Progenitor cell of endocrine pancreas (in vitro differentiated cells): ENCODE measurements at regions not wholly inside any gene's neighbourhood (a gene's known extent, or its start where the extent isn't known, plus 50 kb on each side); places are given as distances from the start of the nearest gene placed in this dataset.

ENCODE experiments used
- DNase-seq: peaks from one replicate; pipeline ENCODE4 v3.0.0; 2021; ENCODE audit warnings: low spot score; ENCODE audit not compliant: unreplicated experiment
- H3K27ac Mint-ChIP-seq: 2 replicates; pipeline ENCODE4 v1.8.0; 2021; ENCODE audit warnings: mild to moderate bottlenecking, moderate library complexity, mixed read lengths
- H3K27me3 Mint-ChIP-seq: 2 replicates; pipeline ENCODE4 v1.8.0; 2021; ENCODE audit warnings: mixed read lengths
- H3K36me3 Mint-ChIP-seq: 2 replicates; pipeline ENCODE4 v1.8.0; 2022; ENCODE audit warnings: mixed read lengths; ENCODE audit not compliant: insufficient read depth
- H3K4me1 Mint-ChIP-seq: 2 replicates; pipeline ENCODE4 v1.8.0; 2021; ENCODE audit warnings: low read depth, mixed read lengths
- H3K4me3 Mint-ChIP-seq: 2 replicates; pipeline ENCODE4 v1.8.0; 2021; ENCODE audit warnings: low read depth, mild to moderate bottlenecking, moderate library complexity, mixed read lengths
- H3K9me3 Mint-ChIP-seq: 2 replicates; pipeline ENCODE4 v1.8.0; 2021; ENCODE audit warnings: low read depth, mixed read lengths
- TF ChIP-seq, protein P1 (sequence below): fragments of 200-600 bp; sonication (generic); IDR thresholded peaks from one replicate; pipeline ENCODE4 v1.5.0; 2021; ENCODE audit warnings: antibody characterized with exemption, mild to moderate bottlenecking; ENCODE audit not compliant: unreplicated experiment

DNA sequence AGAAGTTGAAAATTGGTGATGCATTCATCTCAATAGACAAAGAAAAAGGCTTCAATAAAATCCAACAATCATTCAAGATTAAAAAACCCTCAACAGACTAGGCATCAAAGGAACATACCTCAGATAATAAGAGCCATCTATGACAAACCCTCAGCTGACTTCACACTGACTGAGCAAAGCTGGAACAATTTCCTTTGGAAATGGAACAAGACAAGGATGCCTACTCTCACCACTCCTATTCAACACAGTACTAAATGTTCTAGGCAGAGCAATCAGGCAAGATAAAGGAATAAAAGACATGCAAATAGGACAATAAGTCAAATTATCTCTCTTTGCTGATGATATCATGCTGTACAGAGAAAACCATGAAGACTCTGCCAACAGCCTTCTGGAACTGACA is 1188.1 kb downstream of the DTWD2 start:
- Mint-ChIP-seq H3K36me3 (no peaks in the 10 kb centered on the region), H3K27ac (no peak overlapping the region), H3K4me1 (peaks cover 12% of the 10 kb centered on the region), H3K9me3 (peaks cover 8% of the 10 kb centered on the region), H3K4me3 (no peak overlapping the region), H3K27me3 (no peaks in the 10 kb centered on the region)
- TF ChIP-seq, protein P1, sequence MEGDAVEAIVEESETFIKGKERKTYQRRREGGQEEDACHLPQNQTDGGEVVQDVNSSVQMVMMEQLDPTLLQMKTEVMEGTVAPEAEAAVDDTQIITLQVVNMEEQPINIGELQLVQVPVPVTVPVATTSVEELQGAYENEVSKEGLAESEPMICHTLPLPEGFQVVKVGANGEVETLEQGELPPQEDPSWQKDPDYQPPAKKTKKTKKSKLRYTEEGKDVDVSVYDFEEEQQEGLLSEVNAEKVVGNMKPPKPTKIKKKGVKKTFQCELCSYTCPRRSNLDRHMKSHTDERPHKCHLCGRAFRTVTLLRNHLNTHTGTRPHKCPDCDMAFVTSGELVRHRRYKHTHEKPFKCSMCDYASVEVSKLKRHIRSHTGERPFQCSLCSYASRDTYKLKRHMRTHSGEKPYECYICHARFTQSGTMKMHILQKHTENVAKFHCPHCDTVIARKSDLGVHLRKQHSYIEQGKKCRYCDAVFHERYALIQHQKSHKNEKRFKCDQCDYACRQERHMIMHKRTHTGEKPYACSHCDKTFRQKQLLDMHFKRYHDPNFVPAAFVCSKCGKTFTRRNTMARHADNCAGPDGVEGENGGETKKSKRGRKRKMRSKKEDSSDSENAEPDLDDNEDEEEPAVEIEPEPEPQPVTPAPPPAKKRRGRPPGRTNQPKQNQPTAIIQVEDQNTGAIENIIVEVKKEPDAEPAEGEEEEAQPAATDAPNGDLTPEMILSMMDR: no peak
- no peak for DNase-seq

DNA sequence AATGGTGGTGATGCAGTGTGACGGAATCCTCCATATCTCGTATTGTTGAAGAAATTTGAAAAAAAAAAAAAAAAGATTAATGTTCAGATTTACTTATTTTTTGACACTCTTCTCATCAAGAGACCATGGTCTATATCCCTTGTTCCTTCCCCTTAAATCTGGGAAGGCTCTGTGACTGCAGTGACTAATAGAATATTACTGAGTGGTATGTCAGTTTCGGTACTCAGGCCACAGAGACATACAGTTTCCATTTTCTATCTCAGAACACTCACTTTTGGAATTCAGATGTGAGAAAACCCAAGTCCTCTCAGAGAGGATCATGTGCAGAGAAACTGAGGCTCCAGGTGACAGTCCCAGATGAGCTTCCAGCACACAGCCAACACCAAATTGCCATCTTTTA is 1193.5 kb downstream of the DTWD2 start:
- Mint-ChIP-seq H3K4me1 (peaks cover 12% of the 10 kb centered on the region), H3K36me3 (no peaks in the 10 kb centered on the region), H3K27me3 (no peaks in the 10 kb centered on the region), H3K9me3 (no peaks in the 10 kb centered on the region), H3K27ac (no peak overlapping the region), H3K4me3 (no peak overlapping the region)
- no peak for DNase-seq
- TF ChIP-seq, protein P1: no peak

DNA sequence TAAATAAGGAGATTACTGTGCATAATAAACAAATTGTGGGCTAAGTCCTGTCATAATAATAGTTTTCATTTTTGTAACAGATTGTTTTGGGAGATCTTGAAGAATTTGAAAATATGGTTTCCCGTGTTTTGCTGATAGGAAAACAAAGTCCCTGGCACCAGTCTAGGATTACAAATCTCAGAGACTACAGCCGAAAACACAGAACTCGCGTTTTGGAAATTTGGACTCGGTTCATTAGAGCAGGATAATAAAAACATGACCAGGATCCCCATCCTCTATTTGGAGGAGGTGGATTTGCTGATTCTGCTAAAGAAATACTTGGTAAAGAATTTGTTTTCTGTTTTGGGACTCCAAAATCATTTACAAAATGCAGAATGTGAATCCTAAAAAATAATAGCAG is 1194.4 kb downstream of the DTWD2 start:
- Mint-ChIP-seq H3K4me3 (no peak overlapping the region), H3K27me3 (no peaks in the 10 kb centered on the region), H3K27ac (no peak overlapping the region), H3K4me1 (peaks cover 12% of the 10 kb centered on the region), H3K36me3 (no peaks in the 10 kb centered on the region), H3K9me3 (no peaks in the 10 kb centered on the region)
- TF ChIP-seq, protein P1: no peak
- DNase-seq: no peak

DNA sequence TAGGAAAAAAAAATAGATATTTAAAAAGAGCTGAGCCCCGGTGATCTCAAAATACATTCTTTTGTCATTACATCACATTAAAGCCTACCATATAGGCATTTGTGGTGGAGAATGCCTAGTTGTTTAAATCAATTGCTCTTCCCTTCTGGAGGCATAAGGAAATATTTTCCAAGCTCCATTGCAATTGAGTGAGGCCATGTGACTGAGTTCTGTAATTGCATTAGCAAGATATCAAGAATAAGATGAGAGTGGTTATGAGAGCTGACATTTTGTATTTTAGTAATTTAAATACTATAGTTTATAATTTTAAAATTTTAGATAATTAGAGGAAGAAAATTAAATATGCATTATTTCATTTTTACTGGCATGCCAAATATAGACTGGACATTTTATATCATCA is 1195.9 kb downstream of the DTWD2 start:
- Mint-ChIP-seq H3K9me3 (no peaks in the 10 kb centered on the region), H3K27ac (no peak overlapping the region), H3K4me3 (no peak overlapping the region), H3K27me3 (no peaks in the 10 kb centered on the region), H3K36me3 (no peaks in the 10 kb centered on the region), H3K4me1 (peaks cover 18% of the 10 kb centered on the region)
- no peak for DNase-seq
- TF ChIP-seq, protein P1: no peak

DNA sequence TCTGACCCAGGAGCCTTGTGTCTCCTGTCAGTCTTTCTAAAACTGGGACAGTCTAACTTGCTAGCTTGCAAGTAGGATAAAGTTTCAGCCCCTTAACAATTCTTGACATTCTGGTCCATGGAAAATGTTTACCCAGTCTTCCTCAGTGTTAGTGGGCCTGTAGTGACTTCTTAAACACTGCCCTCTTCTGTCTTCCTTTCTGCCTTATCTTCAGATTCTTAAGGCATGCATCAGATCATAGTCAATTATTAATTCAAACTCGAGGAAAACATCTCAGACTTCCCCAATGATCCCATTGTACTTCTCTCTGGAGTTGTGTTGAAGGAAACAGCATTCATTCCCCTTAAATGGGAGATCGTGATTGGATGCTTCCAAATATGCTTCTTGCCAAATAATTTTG is 1199.8 kb downstream of the DTWD2 start:
- H3K4me1 Mint-ChIP-seq: peaks cover 11% of the 10 kb centered on the region
- no peak overlapping the region for H3K4me3 Mint-ChIP-seq
- TF ChIP-seq, protein P1: no peak
- no peak overlapping the region for H3K27ac Mint-ChIP-seq
- H3K27me3 Mint-ChIP-seq: no peaks in the 10 kb centered on the region
- no peaks in the 10 kb centered on the region for H3K36me3 Mint-ChIP-seq
- no peaks in the 10 kb centered on the region for H3K9me3 Mint-ChIP-seq
- DNase-seq: no peak

DNA sequence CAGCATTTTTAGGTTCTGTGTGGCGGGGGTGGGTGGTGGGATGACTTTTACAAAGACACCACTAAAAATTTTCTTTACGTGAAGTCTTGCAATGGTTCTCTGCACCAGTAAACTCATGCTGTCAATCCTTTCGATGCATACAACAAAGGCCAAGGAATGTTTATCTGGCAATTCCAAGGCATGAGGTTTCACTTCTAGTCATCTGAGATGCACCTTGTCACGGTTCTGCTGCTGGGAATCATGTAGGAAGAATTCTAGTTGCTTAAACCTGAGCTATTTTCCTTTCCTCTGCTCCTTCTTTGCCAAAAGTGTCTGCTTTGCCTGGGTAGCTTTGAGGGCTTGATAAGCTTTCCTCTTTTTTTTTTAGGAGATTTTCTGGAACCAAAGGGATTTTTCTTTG is 1204.5 kb upstream of the SEMA6A start:
- TF ChIP-seq, protein P1: no peak
- H3K4me3 Mint-ChIP-seq: no peak overlapping the region
- H3K27me3 Mint-ChIP-seq: no peaks in the 10 kb centered on the region
- H3K27ac Mint-ChIP-seq: no peak overlapping the region
- H3K9me3 Mint-ChIP-seq: peaks cover 19% of the 10 kb centered on the region
- DNase-seq: no peak
- peaks cover 15% of the 10 kb centered on the region for H3K4me1 Mint-ChIP-seq
- H3K36me3 Mint-ChIP-seq: peaks cover under 1% of the 10 kb centered on the region
